Right atrium auricular region (tissue), 2 donors: ENCODE measurements at regions not wholly inside any gene's neighbourhood (a gene's known extent, or its start where the extent isn't known, plus 50 kb on each side); places are given as distances from the start of the nearest gene placed in this dataset.
"Not testable (repeated sequence)": the region's sequence is repeated elsewhere in the genome, so short reads cannot be mapped to it uniquely, and the experiment has no call there.

Experiments
- DNase-seq: peaks from one replicate; pipeline ENCODE4 v3.0.0-alpha.2; 2019; ENCODE audit warnings: low spot score
- H3K27ac ChIP-seq, 2 donors: fragments of 200-600 bp; sonication (generic); 1 replicate in 1 of 2; 2 replicates in 1 of 2; pipeline ENCODE4 v1.5.1; 2016 to 2019
- H3K27me3 ChIP-seq, 2 donors: fragments of 200-600 bp; sonication (generic); one replicate each; pipeline versions ENCODE4 v1.5.1 to v1.6.0; 2017 to 2019
- H3K36me3 ChIP-seq: fragments of 200-600 bp; sonication (generic); one replicate; pipeline ENCODE4 v1.5.1; 2016
- H3K4me1 ChIP-seq, 2 donors: fragments of 200-600 bp; sonication (generic); one replicate each; pipeline versions ENCODE4 v1.5.1 to v1.6.0; 2017 to 2019
- H3K4me3 ChIP-seq, 2 donors: fragments of 200-600 bp; sonication (generic); 1 replicate in 1 of 2; 2 replicates in 1 of 2; pipeline ENCODE4 v1.5.1; 2017 to 2019; ENCODE audit warnings: mild to moderate bottlenecking in 1 of 2, moderate library complexity in 1 of 2
- H3K9me3 ChIP-seq, 2 donors: fragments of 200-600 bp; sonication (generic); one replicate each; pipeline ENCODE4 v1.5.1; 2019
- CTCF ChIP-seq, 2 donors: fragments of 200-600 bp; sonication (generic); IDR thresholded peaks; one replicate each; pipeline ENCODE4 v1.5.1; 2019; ENCODE audit warnings: antibody characterized with exemption in 2 of 2

- H3K27ac ChIP-seq, result peak overlapping the region in 1 of 2 donors; percentile 86
- H3K36me3 ChIP-seq, result no peaks in the 10 kb centered on the region
- DNase-seq, result no peak
Observed at GRCh38 chr6:27138406-27138805, 109.1 kb upstream of the PRSS16 start.

GRCh38 chr6:27138837-27139755, 108.4 kb upstream of the PRSS16 start:
- Histone ChIP-seq H3K27me3 (no peaks in the 10 kb centered on the region), H3K27ac (peak overlapping the region; percentile 86 to 89), H3K9me3 (no peaks in the 10 kb centered on the region), H3K4me3 (peak overlapping the region; percentile 47 to 61), H3K4me1 (peaks cover 0 to 18% of the 10 kb centered on the region in 2 donors), H3K36me3 (no peaks in the 10 kb centered on the region)
- no peak for TF ChIP-seq CTCF (IDR thresholded peaks at IDR 0.05)
- no peak for DNase-seq

More at GRCh38 chr6:27138406-27138805, 109.1 kb upstream of the PRSS16 start:
- Histone ChIP-seq H3K4me1 (peaks cover 0 to 23% of the 10 kb centered on the region in 2 donors), H3K9me3 (no peaks in the 10 kb centered on the region), H3K4me3 (no peak overlapping the region), H3K27me3 (no peaks in the 10 kb centered on the region)
- no peak for TF ChIP-seq CTCF (IDR thresholded peaks at IDR 0.05)

GRCh38 chr6:27139756-27140579, 107.5 kb upstream of the PRSS16 start:
- Histone ChIP-seq H3K4me1 (peaks cover 0 to 25% of the 10 kb centered on the region in 2 donors), H3K9me3 (no peaks in the 10 kb centered on the region), H3K27me3 (no peaks in the 10 kb centered on the region), H3K36me3 (no peaks in the 10 kb centered on the region), H3K4me3 (peak overlapping the region; percentile 47 to 61), H3K27ac (peak overlapping the region; percentile 86 to 89)
- TF ChIP-seq CTCF (IDR thresholded peaks at IDR 0.05), result no peak
- no peak for DNase-seq

GRCh38 chr6:27140999-27141528, 106.4 kb upstream of the PRSS16 start:
- Histone ChIP-seq H3K4me3 (no peak overlapping the region), H3K9me3 (no peaks in the 10 kb centered on the region), H3K36me3 (no peaks in the 10 kb centered on the region), H3K27me3 (no peaks in the 10 kb centered on the region), H3K27ac (no peak overlapping the region), H3K4me1 (peaks cover 0 to 26% of the 10 kb centered on the region in 2 donors)
- DNase-seq, result no peak
- TF ChIP-seq CTCF (IDR thresholded peaks at IDR 0.05), result no peak

GRCh38 chr6:27141529-27142015, 105.9 kb upstream of the PRSS16 start:
- no peak overlapping the region for H3K4me3 ChIP-seq
- no peak for TF ChIP-seq CTCF (IDR thresholded peaks at IDR 0.05)
- H3K27me3 ChIP-seq, result no peaks in the 10 kb centered on the region
- no peak for DNase-seq
- H3K9me3 ChIP-seq, result no peaks in the 10 kb centered on the region
- peaks cover 0 to 26% of the 10 kb centered on the region in 2 donors for H3K4me1 ChIP-seq
- no peak overlapping the region for H3K27ac ChIP-seq
- no peaks in the 10 kb centered on the region for H3K36me3 ChIP-seq

- peaks cover 0 to 26% of the 10 kb centered on the region in 2 donors for H3K4me1 ChIP-seq
- DNase-seq, result not testable (repeated sequence)
Observed at GRCh38 chr6:27143020-27143388, 104.5 kb upstream of the PRSS16 start.

More at GRCh38 chr6:27143020-27143388, 104.5 kb upstream of the PRSS16 start:
- not testable (repeated sequence) for H3K27me3 ChIP-seq, H3K9me3 ChIP-seq, H3K27ac ChIP-seq, H3K4me3 ChIP-seq, H3K36me3 ChIP-seq
